Transverse colon (tissue), 4 donors: ENCODE measurements at regions not wholly inside any gene's neighbourhood (a gene's known extent, or its start where the extent isn't known, plus 50 kb on each side); places are given as distances from the start of the nearest gene placed in this dataset.
A peak's percentile ranks its signal among the peaks of the same experiment; 100 is the strongest.

Experiments
- DNase-seq: peaks from one replicate; pipeline ENCODE4 v3.0.0-alpha.2; 2019
- H3K27ac ChIP-seq, 4 donors: fragments of 200-600 bp; sonication (generic); 2 replicates each; pipeline ENCODE4 v1.5.1; 2016 to 2018; ENCODE audit warnings: inconsistent platforms in 4 of 4
- H3K27me3 ChIP-seq: fragments of 200-600 bp; sonication (generic); 2 replicates; pipeline ENCODE4 v1.5.1; 2017; ENCODE audit warnings: inconsistent platforms
- H3K36me3 ChIP-seq, 4 donors: fragments of 200-600 bp; sonication (generic); 2 replicates each; pipeline ENCODE4 v1.5.1; 2017 to 2019; ENCODE audit warnings: inconsistent platforms in 4 of 4
- H3K4me1 ChIP-seq, 4 donors: fragments of 200-600 bp; sonication (generic); 2 replicates each; pipeline ENCODE4 v1.5.1; 2017 to 2020; ENCODE audit warnings: inconsistent platforms in 4 of 4
- H3K4me3 ChIP-seq, 4 donors: fragments of 200-600 bp; sonication (generic); 1 replicate in 1 of 4; 2 replicates in 3 of 4; pipeline versions ENCODE4 v1.5.1 to v1.6.1; 2017 to 2019; ENCODE audit warnings: inconsistent platforms in 4 of 4
- H3K9me3 ChIP-seq, 2 donors: fragments of 200-600 bp; sonication (generic); 2 replicates each; pipeline ENCODE4 v1.5.1; 2017 to 2019; ENCODE audit warnings: inconsistent platforms in 2 of 2
- EP300 ChIP-seq: sonication (generic); formaldehyde crosslinking; IDR thresholded peaks from one replicate; pipeline ENCODE4 v1.6.1; 2017; ENCODE audit warnings: antibody characterized with exemption, low read depth
- POLR2A ChIP-seq: fragments of 450-650 bp; IDR thresholded peaks from one replicate; pipeline ENCODE4 v1.6.1; 2016; ENCODE audit warnings: antibody characterized with exemption, mild to moderate bottlenecking, moderate library complexity
- POLR2AphosphoS5 ChIP-seq, 3 donors: sonication (generic); formaldehyde crosslinking; IDR thresholded peaks; one replicate each; pipeline ENCODE4 v1.6.1; 2016; ENCODE audit warnings: antibody characterized with exemption in 3 of 3
- WGBS, 2 donors: methylation state at CpG; one replicate each; pipeline ENCODE4 v1.1.5; 2018; ENCODE audit warnings: low coverage in 1 of 2; 5-methylcytosine and 5-hydroxymethylcytosine counted together
- in situ Hi-C, 4 donors: fragments of 200-750 bp; cut with MboI; loops; one replicate each; pipeline versions ENCODE4 v1.15.0 to v1.15.1; 2017; ENCODE audit warnings: low sequenced_read_pairs in 3 of 4, low pct_ligation_motif_present in 1 of 4, low pct_unique_long_range_greater_than_20kb in 1 of 4
- intact Hi-C: fragments of 100-400 bp; cut with DNase I; formaldehyde crosslinking; loops from one replicate; pipeline ENCODE4 v1.15.1; 2023; ENCODE audit warnings: low total_unique reads
- TF ChIP-seq, protein P1 (sequence below), 5 experiments: fragments of 200-600 bp in 3 of 5; fragments of 450-650 bp in 2 of 5; sonication (generic) in 3 of 5; IDR thresholded peaks; 1 replicate in 2 of 5; 2 replicates in 3 of 5; pipeline ENCODE4 v1.5.1; 2016 to 2017; ENCODE audit warnings: antibody characterized with exemption in 5 of 5, inconsistent platforms in 3 of 5, mild to moderate bottlenecking in 2 of 5, moderate library complexity in 1 of 5

DNA sequence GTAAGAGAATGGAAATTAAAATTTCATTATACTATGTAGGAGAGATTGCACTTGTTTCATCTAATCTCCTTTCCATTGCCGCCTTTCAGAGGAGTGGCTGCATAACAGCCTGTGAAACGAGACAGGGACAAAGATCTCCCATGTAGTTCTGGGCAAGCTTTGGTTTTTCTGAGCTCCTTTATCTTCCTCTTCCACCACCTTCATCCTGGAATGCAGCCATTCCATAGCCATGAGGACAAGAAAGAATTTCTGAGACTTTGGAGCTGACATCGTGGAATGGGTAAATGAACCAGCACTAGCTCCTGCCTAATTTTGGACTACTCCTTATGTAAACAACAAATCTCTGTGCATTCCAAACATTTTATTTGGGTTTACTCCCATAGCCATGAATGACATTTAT lies 1587.3 kb upstream of the TENM3 start:
- WGBS, 2 donors, result 39% methylated on average over 3 of the region's 3 CpGs; no CpG with 5 or more reads in 1 of the 2 donors
- in situ Hi-C loops, result no loop called here

DNA sequence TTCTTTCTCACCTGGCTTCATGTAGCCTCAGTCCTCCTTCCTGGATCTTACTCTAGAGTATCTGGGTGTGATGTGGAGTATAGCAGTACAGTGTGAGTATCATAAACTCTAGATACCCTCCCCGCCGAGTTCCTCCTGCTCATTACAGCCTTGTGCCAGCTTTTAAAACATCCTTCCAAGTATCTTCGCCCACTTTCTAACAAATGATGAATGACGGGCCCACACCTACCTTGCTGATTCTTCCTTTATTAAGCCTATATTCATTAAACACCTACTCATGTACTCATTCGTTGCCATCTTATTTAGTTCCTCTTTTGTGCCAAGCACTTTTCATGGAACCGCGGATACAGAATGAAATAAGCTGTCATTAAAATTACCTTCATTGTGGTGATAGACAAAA lies 1585.3 kb upstream of the TENM3 start:
- 80 to 89% methylated on average over 7 of the region's 7 CpGs for WGBS, 2 donors
- no peak for DNase-seq
- Histone ChIP-seq H3K36me3 (no peaks in the 10 kb centered on the region), H3K4me3 (no peak overlapping the region), H3K27ac (no peak overlapping the region), H3K4me1 (no peaks in the 10 kb centered on the region), H3K27me3 (no peaks in the 10 kb centered on the region), H3K9me3 (no peaks in the 10 kb centered on the region)
- TF ChIP-seq POLR2AphosphoS5 (IDR thresholded peaks at IDR 0.05), result no peak
- no peak for TF ChIP-seq POLR2A
- TF ChIP-seq, protein P1, sequence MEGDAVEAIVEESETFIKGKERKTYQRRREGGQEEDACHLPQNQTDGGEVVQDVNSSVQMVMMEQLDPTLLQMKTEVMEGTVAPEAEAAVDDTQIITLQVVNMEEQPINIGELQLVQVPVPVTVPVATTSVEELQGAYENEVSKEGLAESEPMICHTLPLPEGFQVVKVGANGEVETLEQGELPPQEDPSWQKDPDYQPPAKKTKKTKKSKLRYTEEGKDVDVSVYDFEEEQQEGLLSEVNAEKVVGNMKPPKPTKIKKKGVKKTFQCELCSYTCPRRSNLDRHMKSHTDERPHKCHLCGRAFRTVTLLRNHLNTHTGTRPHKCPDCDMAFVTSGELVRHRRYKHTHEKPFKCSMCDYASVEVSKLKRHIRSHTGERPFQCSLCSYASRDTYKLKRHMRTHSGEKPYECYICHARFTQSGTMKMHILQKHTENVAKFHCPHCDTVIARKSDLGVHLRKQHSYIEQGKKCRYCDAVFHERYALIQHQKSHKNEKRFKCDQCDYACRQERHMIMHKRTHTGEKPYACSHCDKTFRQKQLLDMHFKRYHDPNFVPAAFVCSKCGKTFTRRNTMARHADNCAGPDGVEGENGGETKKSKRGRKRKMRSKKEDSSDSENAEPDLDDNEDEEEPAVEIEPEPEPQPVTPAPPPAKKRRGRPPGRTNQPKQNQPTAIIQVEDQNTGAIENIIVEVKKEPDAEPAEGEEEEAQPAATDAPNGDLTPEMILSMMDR (IDR thresholded peaks at IDR 0.05), result no peak
- no peak for TF ChIP-seq EP300
- intact Hi-C loops (no loop called here), in situ Hi-C loops (no loop called here)

More for the DNA sequence above, 1587.3 kb upstream of the TENM3 start:
- no peaks in the 10 kb centered on the region for H3K9me3 ChIP-seq
- no peak for DNase-seq
- H3K36me3 ChIP-seq, result no peaks in the 10 kb centered on the region
- H3K4me1 ChIP-seq, result no peaks in the 10 kb centered on the region
- H3K27me3 ChIP-seq, result no peaks in the 10 kb centered on the region
- no peak overlapping the region for H3K27ac ChIP-seq
- H3K4me3 ChIP-seq, result no peak overlapping the region
- TF ChIP-seq EP300, result no peak
- no peak for TF ChIP-seq POLR2A
- no peak for TF ChIP-seq POLR2AphosphoS5 (IDR thresholded peaks at IDR 0.05)
- TF ChIP-seq, protein P1 (IDR thresholded peaks at IDR 0.05), result no peak
- intact Hi-C loops, result no loop called here

DNA sequence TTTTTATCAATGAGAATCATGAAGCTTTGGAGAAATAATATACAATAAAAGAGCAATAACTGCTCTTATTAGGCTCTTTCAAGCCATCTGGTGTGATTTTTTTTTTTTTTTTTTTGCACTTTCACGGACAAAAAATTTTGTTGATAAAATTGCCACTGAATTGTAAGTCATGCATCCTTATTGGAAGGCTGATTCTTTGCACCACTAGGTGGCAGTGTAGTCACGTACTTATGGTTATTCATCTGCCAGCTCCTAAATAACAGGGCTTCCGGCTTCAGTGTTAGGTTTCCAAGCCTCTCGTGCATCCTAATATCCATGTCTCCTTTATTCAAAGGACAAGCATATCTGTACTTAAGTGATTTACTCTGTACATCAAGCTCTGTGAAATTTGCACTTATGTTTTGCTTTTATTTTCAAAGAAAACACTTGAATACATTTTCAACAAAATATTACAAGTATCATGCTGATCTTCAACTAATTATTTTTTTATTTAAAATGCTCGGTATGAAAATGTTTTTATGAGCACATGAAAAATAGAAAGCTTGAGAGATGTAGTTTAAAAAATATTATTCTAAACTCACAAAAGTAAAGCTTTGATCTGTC lies 1578.3 kb upstream of the TENM3 start:
- 11 to 12% methylated on average over 5 of the region's 5 CpGs for WGBS, 2 donors
- intact Hi-C loops, result loop anchor here (5.0 kb wide), 1 partner anchor 1488 kb away; no protein-coding TSS in a partner anchor

DNA sequence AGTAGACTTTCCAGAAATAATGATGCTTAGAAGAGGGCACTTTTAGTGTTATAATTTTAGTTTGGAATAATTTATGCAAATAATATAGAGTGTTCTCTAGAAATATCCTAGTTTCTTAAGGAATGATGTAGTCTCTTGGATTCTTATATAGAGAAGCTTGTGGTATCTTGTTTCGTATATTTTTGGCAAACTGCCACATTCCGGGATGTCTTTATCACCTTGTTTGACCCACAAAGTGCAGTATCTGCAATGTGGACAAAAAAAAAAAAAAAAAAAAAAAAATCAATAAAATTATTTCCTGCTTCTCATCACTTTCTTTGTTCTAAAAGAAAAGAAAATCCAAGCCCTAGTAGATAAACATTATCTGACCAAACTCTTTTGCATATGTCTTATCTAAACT lies 1577.7 kb upstream of the TENM3 start:
- TF ChIP-seq EP300 (no peak), POLR2AphosphoS5 (IDR thresholded peaks at IDR 0.05) (no peak), POLR2A (no peak)
- TF ChIP-seq, protein P1 (IDR thresholded peaks at IDR 0.05), result no peak
- Histone ChIP-seq H3K27ac (no peak overlapping the region), H3K27me3 (no peaks in the 10 kb centered on the region), H3K36me3 (no peaks in the 10 kb centered on the region), H3K4me3 (no peak overlapping the region), H3K4me1 (peaks cover 0 to 5% (median 0%) of the 10 kb centered on the region in 4 donors), H3K9me3 (no peaks in the 10 kb centered on the region)
- 10 to 20% methylated on average over 2 of the region's 2 CpGs for WGBS, 2 donors
- intact Hi-C loops, result no loop called here
- no peak for DNase-seq
- in situ Hi-C loops, result no loop called here

More for the DNA sequence above, 1578.3 kb upstream of the TENM3 start:
- in situ Hi-C loops, result no loop called here
- TF ChIP-seq EP300, result no peak
- TF ChIP-seq, protein P1 (IDR thresholded peaks at IDR 0.05), result peak; percentile 41 to 72 (median 70)
- Histone ChIP-seq H3K9me3 (no peaks in the 10 kb centered on the region), H3K27me3 (no peaks in the 10 kb centered on the region), H3K27ac (no peak overlapping the region), H3K36me3 (no peaks in the 10 kb centered on the region), H3K4me3 (no peak overlapping the region), H3K4me1 (peaks cover 0 to 5% (median 0%) of the 10 kb centered on the region in 4 donors)
- peak; percentile 56 for DNase-seq
